ENCODE measurements at regions not wholly inside any gene's neighbourhood (a gene's known extent, or its start where the extent isn't known, plus 50 kb on each side); places are given as distances from the start of the nearest gene placed in this dataset.
"Not testable (repeated sequence)": the region's sequence is repeated elsewhere in the genome, so short reads cannot be mapped to it uniquely, and the experiment has no call there.

- intact Hi-C loops (cut with DNase I; ENCODE audit: low total_unique reads) = no loop called here
Observed at GRCh38 chr9:13804532-13804931, 509.4 kb downstream of the NFIB start.

DNA sequence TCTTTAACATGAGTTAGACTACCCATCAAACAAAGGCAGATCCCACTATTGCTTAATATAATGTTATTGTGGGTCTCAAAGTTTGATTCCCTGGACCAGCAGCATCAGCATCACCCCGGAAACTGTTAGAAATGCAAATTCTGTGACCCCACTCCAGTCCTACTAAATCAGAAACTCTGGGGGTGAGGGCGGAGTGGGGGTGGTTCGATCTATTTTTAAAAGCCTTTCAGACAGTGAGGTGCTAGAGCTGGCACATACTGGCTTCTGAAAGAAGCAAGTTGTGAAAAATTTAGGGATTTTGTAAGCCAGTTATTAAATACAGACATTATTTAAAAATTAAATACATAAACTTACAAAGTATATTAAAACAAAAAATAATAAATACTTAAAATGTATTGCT is 513.2 kb downstream of the NFIB start:
- TF ChIP-seq POLR2AphosphoS5 (IDR thresholded peaks at IDR 0.05) = no peak
- TF ChIP-seq, protein P1, sequence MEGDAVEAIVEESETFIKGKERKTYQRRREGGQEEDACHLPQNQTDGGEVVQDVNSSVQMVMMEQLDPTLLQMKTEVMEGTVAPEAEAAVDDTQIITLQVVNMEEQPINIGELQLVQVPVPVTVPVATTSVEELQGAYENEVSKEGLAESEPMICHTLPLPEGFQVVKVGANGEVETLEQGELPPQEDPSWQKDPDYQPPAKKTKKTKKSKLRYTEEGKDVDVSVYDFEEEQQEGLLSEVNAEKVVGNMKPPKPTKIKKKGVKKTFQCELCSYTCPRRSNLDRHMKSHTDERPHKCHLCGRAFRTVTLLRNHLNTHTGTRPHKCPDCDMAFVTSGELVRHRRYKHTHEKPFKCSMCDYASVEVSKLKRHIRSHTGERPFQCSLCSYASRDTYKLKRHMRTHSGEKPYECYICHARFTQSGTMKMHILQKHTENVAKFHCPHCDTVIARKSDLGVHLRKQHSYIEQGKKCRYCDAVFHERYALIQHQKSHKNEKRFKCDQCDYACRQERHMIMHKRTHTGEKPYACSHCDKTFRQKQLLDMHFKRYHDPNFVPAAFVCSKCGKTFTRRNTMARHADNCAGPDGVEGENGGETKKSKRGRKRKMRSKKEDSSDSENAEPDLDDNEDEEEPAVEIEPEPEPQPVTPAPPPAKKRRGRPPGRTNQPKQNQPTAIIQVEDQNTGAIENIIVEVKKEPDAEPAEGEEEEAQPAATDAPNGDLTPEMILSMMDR (IDR thresholded peaks at IDR 0.05) = no peak
- Histone ChIP-seq H3K27me3 (no peaks in the 10 kb centered on the region), H3K27ac (no peak overlapping the region), H3K4me3 (no peak overlapping the region), H3K36me3 (no peaks in the 10 kb centered on the region), H3K4me1 (no peaks in the 10 kb centered on the region), H3K9me3 (no peaks in the 10 kb centered on the region)
- intact Hi-C loops (cut with DNase I; ENCODE audit: low total_unique reads) = no loop called here
- no peak for DNase-seq (ENCODE audit: low spot score in 2 of 2)

More at GRCh38 chr9:13804532-13804931, 509.4 kb downstream of the NFIB start:
- Histone ChIP-seq H3K27ac (no peak overlapping the region), H3K9me3 (no peaks in the 10 kb centered on the region), H3K27me3 (no peaks in the 10 kb centered on the region), H3K4me1 (no peaks in the 10 kb centered on the region), H3K36me3 (no peaks in the 10 kb centered on the region), H3K4me3 (no peak overlapping the region)
- TF ChIP-seq POLR2A (IDR thresholded peaks at IDR 0.05) (no peak), POLR2AphosphoS5 (IDR thresholded peaks at IDR 0.05) (no peak)
- TF ChIP-seq, protein P1 (IDR thresholded peaks at IDR 0.05) = no peak
- no peak for DNase-seq (ENCODE audit: low spot score in 2 of 2)

GRCh38 chr9:13797701-13798100 is 516.2 kb downstream of the NFIB start:
- H3K9me3 ChIP-seq; H3K27ac ChIP-seq; H3K36me3 ChIP-seq; DNase-seq (ENCODE audit: low spot score in 2 of 2); intact Hi-C loops (cut with DNase I; ENCODE audit: low total_unique reads); H3K27me3 ChIP-seq; H3K4me1 ChIP-seq; H3K4me3 ChIP-seq: not testable (repeated sequence)

DNA sequence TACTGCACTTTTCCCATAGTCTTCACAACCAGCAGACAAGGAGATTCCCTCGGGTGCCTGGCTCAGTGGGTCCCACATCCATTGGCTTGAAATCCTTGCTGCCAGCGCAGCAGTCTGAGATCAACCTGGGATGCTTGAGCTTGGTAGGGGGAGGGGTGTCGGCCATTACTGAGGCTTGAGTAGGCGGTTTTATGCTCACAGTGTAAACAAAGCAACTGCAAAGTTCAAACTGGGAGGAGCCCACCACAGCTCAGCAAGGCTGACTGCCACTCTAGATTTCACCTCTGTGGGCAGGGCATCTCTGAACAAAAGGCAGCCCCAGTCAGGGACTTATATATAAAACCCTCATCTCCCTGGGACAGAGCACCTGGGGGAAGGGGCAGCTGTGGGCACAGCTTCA is 512.3 kb upstream of the MPDZ start:
- H3K27ac ChIP-seq = no peak overlapping the region
- DNase-seq (ENCODE audit: low spot score in 2 of 2) = no peak
- no peak overlapping the region for H3K4me3 ChIP-seq
- no peaks in the 10 kb centered on the region for H3K27me3 ChIP-seq
- intact Hi-C loops (cut with DNase I; ENCODE audit: low total_unique reads) = no loop called here
- H3K4me1 ChIP-seq = no peaks in the 10 kb centered on the region
- no peaks in the 10 kb centered on the region for H3K36me3 ChIP-seq
- H3K9me3 ChIP-seq = no peaks in the 10 kb centered on the region
- TF ChIP-seq POLR2A (IDR thresholded peaks at IDR 0.05) (no peak), POLR2AphosphoS5 (IDR thresholded peaks at IDR 0.05) (no peak)
- TF ChIP-seq, protein P1 (IDR thresholded peaks at IDR 0.05) = no peak

DNA sequence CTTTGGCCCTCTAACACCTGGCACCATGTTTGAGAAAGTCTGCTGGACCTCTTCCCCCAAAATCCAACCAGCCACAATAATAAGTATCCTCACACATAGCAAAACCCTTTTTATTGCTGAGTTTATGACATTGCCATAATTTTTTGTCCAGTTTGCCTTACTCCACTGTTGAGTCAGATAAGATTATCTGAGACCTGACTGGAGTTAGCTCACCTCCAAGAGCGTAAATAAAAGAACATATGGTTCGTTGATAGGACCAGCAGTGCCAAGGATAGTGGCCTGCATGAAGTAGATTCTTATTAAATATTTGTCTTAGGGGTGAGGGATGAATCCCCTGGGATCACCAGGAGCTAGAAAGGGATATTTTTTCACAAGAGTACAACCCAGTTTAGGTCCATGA is 510.6 kb upstream of the MPDZ start:
- intact Hi-C loops (cut with DNase I; ENCODE audit: low total_unique reads) = no loop called here
- Histone ChIP-seq H3K4me1 (no peaks in the 10 kb centered on the region), H3K9me3 (no peaks in the 10 kb centered on the region), H3K36me3 (no peaks in the 10 kb centered on the region), H3K4me3 (no peak overlapping the region), H3K27me3 (no peaks in the 10 kb centered on the region), H3K27ac (no peak overlapping the region)
- no peak for TF ChIP-seq POLR2AphosphoS5 (IDR thresholded peaks at IDR 0.05)
- no peak for TF ChIP-seq POLR2A (IDR thresholded peaks at IDR 0.05)
- TF ChIP-seq, protein P1 (IDR thresholded peaks at IDR 0.05) = no peak
- no peak for DNase-seq (ENCODE audit: low spot score in 2 of 2)

DNA sequence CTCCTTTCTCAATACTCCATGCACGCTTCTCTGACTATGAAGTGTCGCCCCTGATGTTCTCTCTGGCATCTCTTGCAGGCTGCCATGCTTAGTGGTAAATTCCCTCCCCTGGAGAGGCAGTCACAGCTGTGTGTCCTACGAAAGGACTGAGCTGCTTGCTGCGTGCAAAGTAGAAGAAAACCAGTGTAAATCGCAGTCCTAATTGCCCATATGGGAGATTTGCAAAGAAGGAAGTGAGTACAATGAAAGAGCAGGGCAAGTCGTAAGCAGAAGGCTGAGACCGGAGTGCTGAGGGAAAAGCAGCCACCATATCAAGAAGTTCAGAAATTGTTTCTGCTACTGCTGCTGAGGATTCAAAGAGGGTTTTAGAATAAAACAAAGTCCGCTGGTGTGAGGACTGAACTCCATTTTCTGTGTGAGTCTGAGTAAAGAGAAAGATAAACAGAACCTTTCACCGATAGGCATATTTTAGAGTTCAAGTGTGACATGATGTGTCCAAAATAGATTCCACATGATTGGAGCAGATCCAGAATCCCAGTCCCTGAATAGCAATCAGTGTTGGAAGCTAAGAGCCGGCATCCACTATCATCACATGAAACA is 507.8 kb upstream of the MPDZ start:
- H3K36me3 ChIP-seq = no peaks in the 10 kb centered on the region
- DNase-seq (ENCODE audit: low spot score in 2 of 2) = no peak
- H3K4me1 ChIP-seq = no peaks in the 10 kb centered on the region
- peak overlapping the region; percentile 4 to 41 (median 12) for H3K4me3 ChIP-seq
- peak overlapping the region; percentile 34 to 54 for H3K27ac ChIP-seq
- no peak for TF ChIP-seq POLR2A (IDR thresholded peaks at IDR 0.05)
- TF ChIP-seq, protein P1 (IDR thresholded peaks at IDR 0.05) = no peak
- TF ChIP-seq POLR2AphosphoS5 (IDR thresholded peaks at IDR 0.05) = no peak
- no peaks in the 10 kb centered on the region for H3K27me3 ChIP-seq
- intact Hi-C loops (cut with DNase I; ENCODE audit: low total_unique reads) = no loop called here
- H3K9me3 ChIP-seq = no peaks in the 10 kb centered on the region
